ENCODE measurements at regions not wholly inside any gene's neighbourhood (a gene's known extent, or its start where the extent isn't known, plus 50 kb on each side); places are given as distances from the start of the nearest gene placed in this dataset.
"Not testable (repeated sequence)": the region's sequence is repeated elsewhere in the genome, so short reads cannot be mapped to it uniquely, and the experiment has no call there.

- Histone ChIP-seq H3K4me2 (ENCODE audit: low read length) (no peak overlapping the region), H3K36me3 (ENCODE audit: insufficient read depth, low read length) (no peaks in the 10 kb centered on the region), H3K9ac (ENCODE audit: low read length) (no peak overlapping the region), H3K4me1 (ENCODE audit: insufficient read depth, low read length, severe bottlenecking) (peaks cover 6% of the 10 kb centered on the region), H3K27me3 (ENCODE audit: insufficient read depth, low read length) (no peaks in the 10 kb centered on the region), H2AFZ (ENCODE audit: low read length) (peak overlapping the region; percentile 55; the same call in 1 of the 2 replicates), H3K9me2 (ENCODE audit: low read depth, low read length) (no peaks in the 10 kb centered on the region), H3K9me3 (ENCODE audit: low read length) (no peaks in the 10 kb centered on the region), H3K79me2 (ENCODE audit: insufficient read depth, low read length) (no peaks in the 10 kb centered on the region), H3K4me3 (ENCODE audit: low read depth, low read length, poor library complexity, severe bottlenecking) (no peak overlapping the region), H3F3A (ENCODE audit: insufficient read depth, low read length) (no peaks in the 10 kb centered on the region), H3K27ac (ENCODE audit: low read depth, low read length, poor library complexity, severe bottlenecking) (peak overlapping the region; percentile 17), H4K20me1 (ENCODE audit: insufficient read depth, low read length) (no peaks in the 10 kb centered on the region)
- TF ChIP-seq EZH2 (IDR thresholded peaks at IDR 0.05; ENCODE audit: borderline replicate concordance, low read length) (no peak), CTCF (IDR thresholded peaks at IDR 0.05; ENCODE audit: low read length) (peak; percentile 27; the same call in 1 of the 2 replicates)
Observed at GRCh38 chrX:77276742-77277141, 170.4 kb upstream of the FGF16 start.

- Histone ChIP-seq H3K9me2 (ENCODE audit: low read depth, low read length) (no peaks in the 10 kb centered on the region), H4K20me1 (ENCODE audit: insufficient read depth, low read length) (no peaks in the 10 kb centered on the region), H3K27me3 (ENCODE audit: insufficient read depth, low read length) (no peaks in the 10 kb centered on the region), H3K4me2 (ENCODE audit: low read length) (no peak overlapping the region), H3K27ac (ENCODE audit: low read depth, low read length, poor library complexity, severe bottlenecking) (no peak overlapping the region), H3K4me1 (ENCODE audit: insufficient read depth, low read length, severe bottlenecking) (peaks cover 6% of the 10 kb centered on the region), H3K9me3 (ENCODE audit: low read length) (no peaks in the 10 kb centered on the region), H3K36me3 (ENCODE audit: insufficient read depth, low read length) (no peaks in the 10 kb centered on the region), H3F3A (ENCODE audit: insufficient read depth, low read length) (no peaks in the 10 kb centered on the region), H3K79me2 (ENCODE audit: insufficient read depth, low read length) (no peaks in the 10 kb centered on the region), H3K9ac (ENCODE audit: low read length) (no peak overlapping the region), H2AFZ (ENCODE audit: low read length) (no peak overlapping the region), H3K4me3 (ENCODE audit: low read depth, low read length, poor library complexity, severe bottlenecking) (no peak overlapping the region)
- TF ChIP-seq EZH2 (IDR thresholded peaks at IDR 0.05; ENCODE audit: borderline replicate concordance, low read length) = no peak
- TF ChIP-seq CTCF (IDR thresholded peaks at IDR 0.05; ENCODE audit: low read length) = no peak
Observed at GRCh38 chrX:77277911-77278310, 169.3 kb upstream of the FGF16 start.

- not testable (repeated sequence) for H3K4me2 ChIP-seq (ENCODE audit: low read length); H3F3A ChIP-seq (ENCODE audit: insufficient read depth, low read length); H3K4me3 ChIP-seq (ENCODE audit: low read depth, low read length, poor library complexity, severe bottlenecking); H3K36me3 ChIP-seq (ENCODE audit: insufficient read depth, low read length); H3K9me2 ChIP-seq (ENCODE audit: low read depth, low read length); H3K9ac ChIP-seq (ENCODE audit: low read length); H3K27me3 ChIP-seq (ENCODE audit: insufficient read depth, low read length); H2AFZ ChIP-seq (ENCODE audit: low read length); H4K20me1 ChIP-seq (ENCODE audit: insufficient read depth, low read length); H3K27ac ChIP-seq (ENCODE audit: low read depth, low read length, poor library complexity, severe bottlenecking); H3K79me2 ChIP-seq (ENCODE audit: insufficient read depth, low read length); H3K4me1 ChIP-seq (ENCODE audit: insufficient read depth, low read length, severe bottlenecking); H3K9me3 ChIP-seq (ENCODE audit: low read length)
Observed at GRCh38 chrX:77279373-77279772, 167.8 kb upstream of the FGF16 start.

- Histone ChIP-seq H3F3A (ENCODE audit: insufficient read depth, low read length) (no peaks in the 10 kb centered on the region), H3K27ac (ENCODE audit: low read depth, low read length, poor library complexity, severe bottlenecking) (no peak overlapping the region), H3K9ac (ENCODE audit: low read length) (no peak overlapping the region), H3K4me3 (ENCODE audit: low read depth, low read length, poor library complexity, severe bottlenecking) (no peak overlapping the region), H3K79me2 (ENCODE audit: insufficient read depth, low read length) (no peaks in the 10 kb centered on the region), H2AFZ (ENCODE audit: low read length) (no peak overlapping the region), H3K4me1 (ENCODE audit: insufficient read depth, low read length, severe bottlenecking) (no peaks in the 10 kb centered on the region), H3K4me2 (ENCODE audit: low read length) (no peak overlapping the region), H3K27me3 (ENCODE audit: insufficient read depth, low read length) (no peaks in the 10 kb centered on the region), H3K9me2 (ENCODE audit: low read depth, low read length) (no peaks in the 10 kb centered on the region), H3K36me3 (ENCODE audit: insufficient read depth, low read length) (no peaks in the 10 kb centered on the region), H4K20me1 (ENCODE audit: insufficient read depth, low read length) (no peaks in the 10 kb centered on the region), H3K9me3 (ENCODE audit: low read length) (no peaks in the 10 kb centered on the region)
- no peak for TF ChIP-seq EZH2 (IDR thresholded peaks at IDR 0.05; ENCODE audit: borderline replicate concordance, low read length)
Observed at GRCh38 chrX:77293331-77293995, 153.7 kb upstream of the FGF16 start.

Data from OCI-LY1 (cell line).